ENCODE measurements at regions not wholly inside any gene's neighbourhood (a gene's known extent, or its start where the extent isn't known, plus 50 kb on each side); places are given as distances from the start of the nearest gene placed in this dataset.

DNA sequence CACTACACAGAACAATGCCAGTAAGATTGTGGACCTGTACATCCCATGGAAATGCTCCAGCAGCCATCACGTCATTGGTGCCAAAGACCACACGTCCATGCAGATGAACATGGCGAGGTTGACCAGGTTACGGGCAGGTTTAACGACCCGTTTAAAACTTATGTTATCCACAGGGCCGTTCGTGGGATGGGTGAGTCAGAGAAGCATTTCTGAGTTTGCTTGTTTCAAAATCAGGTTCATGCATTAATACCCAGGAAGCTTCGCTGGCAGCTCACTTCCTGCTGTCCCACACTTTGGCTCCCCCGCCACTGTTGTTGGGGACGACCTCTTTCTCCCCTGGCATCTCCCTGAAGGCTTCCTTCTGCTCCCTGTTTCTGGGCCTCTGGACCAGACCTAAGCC lies 194.1 kb downstream of the USP12 start:
- no peaks in the 10 kb centered on the region for H3K36me3 ChIP-seq (ENCODE audit: control insufficient read depth, insufficient read depth, low read length)
- no peak overlapping the region for H3K27ac ChIP-seq (ENCODE audit: low read length)
- WGBS (ENCODE audit: insufficient coverage, low lambda C conversion rate): no CpG with 5 or more reads among the region's 11 CpGs
- no peak overlapping the region for H3K4me3 ChIP-seq (ENCODE audit: low read length)
- H3K4me1 ChIP-seq (ENCODE audit: control insufficient read depth, insufficient read depth, low read length): peaks cover 46% of the 10 kb centered on the region
- H3K9me3 ChIP-seq (ENCODE audit: control insufficient read depth, low read depth, low read length): peaks cover 3% of the 10 kb centered on the region
- DNase-seq: no peak
- no peaks in the 10 kb centered on the region for H3K27me3 ChIP-seq (ENCODE audit: control insufficient read depth, insufficient read depth, low read length)

DNA sequence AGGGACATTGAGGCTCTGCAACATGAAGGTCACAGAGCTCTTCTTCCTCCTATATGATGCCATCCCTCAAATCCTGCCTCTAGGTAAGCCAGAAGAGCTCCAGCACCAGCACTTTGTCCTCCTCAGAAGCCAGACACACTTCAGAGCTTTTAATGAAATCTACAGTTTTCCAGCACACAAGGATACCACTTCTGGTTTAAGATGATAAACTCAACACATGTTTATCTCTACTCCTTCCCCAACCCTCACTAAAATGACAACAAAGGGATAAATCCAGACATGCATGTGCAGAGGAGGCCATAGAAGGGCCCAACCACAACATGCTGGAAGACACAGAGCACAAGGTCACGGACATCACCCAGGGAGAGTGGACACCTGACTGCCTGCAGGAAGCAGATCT lies 195.3 kb downstream of the USP12 start:
- WGBS (ENCODE audit: insufficient coverage, low lambda C conversion rate): no CpG with 5 or more reads among the region's 1 CpG
- peak in 1 of 2 donors; percentile 15 for DNase-seq
- no peak overlapping the region for H3K27ac ChIP-seq (ENCODE audit: low read length)
- H3K36me3 ChIP-seq (ENCODE audit: control insufficient read depth, insufficient read depth, low read length): no peaks in the 10 kb centered on the region
- H3K4me3 ChIP-seq (ENCODE audit: low read length): no peak overlapping the region
- peaks cover 52% of the 10 kb centered on the region for H3K4me1 ChIP-seq (ENCODE audit: control insufficient read depth, insufficient read depth, low read length)
- no peaks in the 10 kb centered on the region for H3K27me3 ChIP-seq (ENCODE audit: control insufficient read depth, insufficient read depth, low read length)
- no peaks in the 10 kb centered on the region for H3K9me3 ChIP-seq (ENCODE audit: control insufficient read depth, low read depth, low read length)

DNA sequence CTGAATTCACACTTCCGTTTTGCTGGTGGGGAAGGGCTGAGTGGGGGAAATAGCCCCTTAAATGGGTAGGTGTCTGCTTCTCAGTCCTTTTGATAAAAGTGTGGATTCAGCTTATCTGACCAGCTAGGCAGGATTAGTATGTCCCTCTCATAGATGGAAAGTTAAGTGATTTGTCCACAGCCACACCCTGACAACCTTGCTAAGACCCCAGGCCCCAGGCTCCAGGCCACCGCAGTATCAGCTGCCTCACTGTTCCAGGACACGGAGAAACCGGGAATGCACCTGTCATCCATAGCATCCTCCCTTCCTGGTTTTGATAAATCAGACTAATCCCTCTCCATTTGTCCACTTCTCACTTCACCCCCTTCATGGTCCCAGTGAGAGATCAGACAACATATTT lies 197.7 kb downstream of the USP12 start:
- peaks cover 57% of the 10 kb centered on the region for H3K4me1 ChIP-seq (ENCODE audit: control insufficient read depth, insufficient read depth, low read length)
- no peak for DNase-seq

DNA sequence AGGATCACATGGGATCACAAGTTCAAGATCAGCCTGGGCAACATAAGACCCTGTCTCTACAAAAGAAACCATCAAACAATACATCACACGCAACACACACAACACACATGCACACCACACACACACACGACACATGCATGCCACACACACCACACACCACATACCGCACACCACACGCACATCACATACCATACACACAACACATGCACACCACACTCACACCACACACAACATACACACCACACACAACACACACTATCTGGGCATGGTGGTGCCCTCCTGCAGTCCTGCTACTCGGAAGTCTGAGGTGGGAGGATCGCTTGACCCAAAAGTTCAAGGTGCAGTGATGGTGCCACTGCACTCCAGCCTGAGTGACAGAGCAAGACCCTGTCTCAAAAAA lies 198.3 kb downstream of the USP12 start:
- no peaks in the 10 kb centered on the region for H3K36me3 ChIP-seq (ENCODE audit: control insufficient read depth, insufficient read depth, low read length)
- H3K27me3 ChIP-seq (ENCODE audit: control insufficient read depth, insufficient read depth, low read length): no peaks in the 10 kb centered on the region
- H3K4me1 ChIP-seq (ENCODE audit: control insufficient read depth, insufficient read depth, low read length): peaks cover 57% of the 10 kb centered on the region
- no peaks in the 10 kb centered on the region for H3K9me3 ChIP-seq (ENCODE audit: control insufficient read depth, low read depth, low read length)
- H3K4me3 ChIP-seq (ENCODE audit: low read length): no peak overlapping the region
- H3K27ac ChIP-seq (ENCODE audit: low read length): no peak overlapping the region
- WGBS (ENCODE audit: insufficient coverage, low lambda C conversion rate): 100% methylated on average over 1 of the region's 6 CpGs
- DNase-seq: peak in 1 of 2 donors; percentile 7

More for the DNA sequence above, 197.7 kb downstream of the USP12 start:
- H3K27ac ChIP-seq (ENCODE audit: low read length): no peak overlapping the region
- no peak overlapping the region for H3K4me3 ChIP-seq (ENCODE audit: low read length)
- H3K27me3 ChIP-seq (ENCODE audit: control insufficient read depth, insufficient read depth, low read length): no peaks in the 10 kb centered on the region
- no CpG with 5 or more reads among the region's 4 CpGs for WGBS (ENCODE audit: insufficient coverage, low lambda C conversion rate)
- H3K9me3 ChIP-seq (ENCODE audit: control insufficient read depth, low read depth, low read length): no peaks in the 10 kb centered on the region
- no peaks in the 10 kb centered on the region for H3K36me3 ChIP-seq (ENCODE audit: control insufficient read depth, insufficient read depth, low read length)

DNA sequence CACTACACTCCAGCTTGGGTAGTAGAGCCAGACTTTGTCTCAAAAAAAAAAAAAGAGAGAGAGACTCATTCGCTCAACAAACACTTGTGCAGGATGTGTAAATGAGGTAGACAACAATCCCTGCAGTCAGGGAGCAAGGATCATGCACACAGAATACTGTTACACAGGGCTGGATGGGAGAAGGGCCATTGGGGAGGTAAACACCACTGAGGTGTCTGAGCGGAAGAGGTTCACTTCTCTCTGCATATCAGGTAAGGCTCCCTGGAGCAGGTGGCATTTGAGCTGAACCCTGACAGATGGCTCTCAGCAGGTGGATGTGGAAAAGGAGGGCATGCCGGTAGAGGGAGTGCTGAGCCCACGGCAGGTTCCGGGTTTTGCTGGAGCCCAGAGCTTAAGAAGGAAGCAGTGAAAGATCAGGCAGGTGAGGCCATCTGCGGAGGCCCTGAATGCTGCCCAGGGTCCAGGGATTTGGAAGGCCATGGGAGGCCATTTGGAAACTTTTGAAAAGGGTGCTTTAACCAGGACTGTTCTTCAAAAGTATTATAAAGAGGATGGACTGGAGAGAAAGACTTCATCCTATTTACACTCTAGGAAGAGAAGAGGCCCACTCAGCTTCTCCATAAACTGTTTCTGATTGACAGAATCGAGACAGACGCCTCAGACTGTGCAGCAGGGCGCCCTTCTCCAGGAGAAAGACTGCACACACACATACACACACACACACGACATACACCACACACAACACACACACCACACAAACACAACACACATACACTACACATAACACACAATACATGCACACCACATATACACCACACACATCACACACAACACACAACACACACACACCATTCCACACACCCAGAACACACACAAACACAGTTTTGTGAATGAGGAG lies 199.4 kb downstream of the USP12 start:
- Histone ChIP-seq H3K4me3 (ENCODE audit: low read length) (no peak overlapping the region), H3K4me1 (ENCODE audit: control insufficient read depth, insufficient read depth, low read length) (peaks cover 58% of the 10 kb centered on the region), H3K9me3 (ENCODE audit: control insufficient read depth, low read depth, low read length) (no peaks in the 10 kb centered on the region), H3K36me3 (ENCODE audit: control insufficient read depth, insufficient read depth, low read length) (no peaks in the 10 kb centered on the region), H3K27ac (ENCODE audit: low read length) (peak overlapping the region; percentile 62), H3K27me3 (ENCODE audit: control insufficient read depth, insufficient read depth, low read length) (no peaks in the 10 kb centered on the region)
- WGBS (ENCODE audit: insufficient coverage, low lambda C conversion rate): no CpG with 5 or more reads among the region's 10 CpGs
- peak; percentile 74 to 87 for DNase-seq

DNA sequence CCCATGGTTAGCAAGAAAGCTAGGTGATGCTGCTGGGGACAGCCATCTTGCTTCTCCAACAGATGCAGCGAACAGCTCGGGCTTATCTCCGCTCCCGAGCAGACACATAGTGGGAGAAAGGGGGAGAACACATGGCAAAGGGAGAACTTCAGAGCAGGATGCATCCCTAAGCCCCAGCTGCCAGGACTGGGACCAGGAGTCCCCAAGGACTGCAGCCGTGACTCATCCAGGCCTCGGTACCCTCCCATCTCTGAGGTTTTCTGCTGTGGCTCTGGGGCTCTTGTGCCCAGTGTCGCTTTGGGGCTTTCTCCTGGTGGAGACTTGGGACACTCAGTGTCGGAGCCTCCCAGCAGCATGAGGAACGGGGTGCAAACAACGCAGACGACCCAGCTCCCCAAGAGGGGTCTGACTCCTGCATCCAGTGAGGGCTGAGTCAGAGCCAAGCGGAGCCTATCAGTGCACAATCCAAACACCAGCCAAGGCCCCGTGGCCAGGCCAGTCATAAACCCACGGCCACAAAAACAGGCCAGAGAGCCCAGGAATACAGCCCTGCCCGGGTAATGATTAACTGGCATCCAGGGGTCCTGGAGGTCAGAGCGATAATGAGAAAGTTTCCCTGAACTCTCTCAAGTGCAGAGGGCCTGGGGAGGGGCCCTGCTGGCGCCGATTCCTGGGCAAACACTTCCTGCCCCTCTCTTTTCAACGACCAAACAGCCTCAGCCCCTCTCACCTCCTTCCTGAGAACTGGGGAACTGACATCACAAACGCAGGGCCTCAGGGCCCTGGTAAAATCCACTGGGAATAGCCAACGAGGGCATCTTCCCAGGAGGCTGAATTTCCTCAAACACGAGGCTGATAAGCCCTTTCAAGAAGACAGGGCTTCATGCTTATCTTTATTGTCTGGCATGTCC lies 202.9 kb downstream of the USP12 start:
- peaks cover 86% of the 10 kb centered on the region for H3K4me1 ChIP-seq (ENCODE audit: control insufficient read depth, insufficient read depth, low read length)
- no CpG with 5 or more reads among the region's 22 CpGs for WGBS (ENCODE audit: insufficient coverage, low lambda C conversion rate)
- H3K27ac ChIP-seq (ENCODE audit: low read length): peak overlapping the region; percentile 89
- H3K36me3 ChIP-seq (ENCODE audit: control insufficient read depth, insufficient read depth, low read length): no peaks in the 10 kb centered on the region
- DNase-seq: peak; percentile 90 to 96
- H3K27me3 ChIP-seq (ENCODE audit: control insufficient read depth, insufficient read depth, low read length): no peaks in the 10 kb centered on the region
- H3K4me3 ChIP-seq (ENCODE audit: low read length): no peak overlapping the region
- no peaks in the 10 kb centered on the region for H3K9me3 ChIP-seq (ENCODE audit: control insufficient read depth, low read depth, low read length)

DNA sequence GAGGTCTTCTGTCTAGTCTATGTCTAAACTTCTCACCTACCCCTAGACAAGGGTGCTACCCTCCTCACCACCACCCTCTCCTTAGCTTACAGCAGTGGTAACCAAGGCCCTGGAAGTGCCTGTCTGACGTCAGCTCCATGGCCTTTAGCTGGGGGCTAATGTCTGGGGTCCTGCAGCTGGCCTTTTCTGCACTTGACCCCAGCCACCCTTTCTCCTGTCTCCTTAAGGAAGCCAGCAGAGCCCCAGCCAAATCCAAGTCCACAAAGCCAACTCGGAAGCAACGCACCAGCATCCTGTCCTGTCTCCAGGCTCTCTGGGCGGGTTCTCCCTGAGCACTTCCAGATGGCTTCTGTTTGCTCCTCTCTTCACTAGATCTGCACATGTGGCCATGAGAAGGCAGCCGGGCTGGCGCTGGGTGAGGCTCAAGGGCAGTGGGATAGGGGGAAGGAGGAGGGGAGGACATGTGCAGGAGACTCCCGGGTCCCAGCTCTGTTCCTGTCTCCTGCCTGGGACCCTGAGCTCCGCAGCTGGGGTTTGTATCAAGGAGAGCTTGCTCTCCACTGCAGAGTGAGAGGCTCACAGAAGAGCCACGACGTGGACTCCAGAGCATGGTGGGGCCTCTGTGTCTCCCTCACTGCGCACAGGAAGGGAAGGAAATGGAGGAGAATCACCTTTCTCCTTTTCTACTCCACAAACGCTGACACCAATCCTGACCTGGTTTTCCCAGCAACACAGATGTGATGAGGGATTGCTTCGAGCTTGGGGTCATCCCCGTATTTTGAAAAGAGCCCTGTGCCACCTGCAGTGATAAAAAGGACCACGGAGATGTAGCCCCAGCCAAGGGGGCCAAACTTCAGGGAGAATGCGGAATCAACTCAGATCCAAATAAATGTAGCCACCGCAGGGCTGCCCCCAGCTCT lies 204.2 kb downstream of the USP12 start:
- Histone ChIP-seq H3K9me3 (ENCODE audit: control insufficient read depth, low read depth, low read length) (no peaks in the 10 kb centered on the region), H3K4me1 (ENCODE audit: control insufficient read depth, insufficient read depth, low read length) (peaks cover 97% of the 10 kb centered on the region), H3K36me3 (ENCODE audit: control insufficient read depth, insufficient read depth, low read length) (no peaks in the 10 kb centered on the region), H3K27me3 (ENCODE audit: control insufficient read depth, insufficient read depth, low read length) (no peaks in the 10 kb centered on the region), H3K4me3 (ENCODE audit: low read length) (no peak overlapping the region), H3K27ac (ENCODE audit: low read length) (peak overlapping the region; percentile 89)
- peak in 1 of 2 donors; percentile 54 for DNase-seq
- WGBS (ENCODE audit: insufficient coverage, low lambda C conversion rate): no CpG with 5 or more reads among the region's 17 CpGs

DNA sequence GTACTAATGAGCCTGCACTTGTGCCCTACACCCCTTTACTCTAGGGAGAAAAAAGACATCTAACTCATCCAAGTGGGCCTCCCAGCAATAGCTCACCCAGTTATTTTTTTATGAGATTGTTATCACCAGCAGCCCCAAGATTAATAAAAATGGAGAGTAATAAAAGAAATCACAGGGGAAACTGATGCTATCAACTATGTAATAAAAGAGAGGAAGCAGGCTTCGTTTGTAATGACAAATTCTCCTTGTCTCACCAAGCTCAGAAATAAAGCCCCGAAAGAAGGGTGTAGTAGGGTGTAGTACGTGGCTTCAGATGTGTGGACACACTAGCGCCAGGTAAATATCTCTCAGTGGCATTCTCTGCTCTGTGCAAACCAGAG lies 204.9 kb downstream of the USP12 start:
- Histone ChIP-seq H3K9me3 (ENCODE audit: control insufficient read depth, low read depth, low read length) (no peaks in the 10 kb centered on the region), H3K4me3 (ENCODE audit: low read length) (no peak overlapping the region), H3K36me3 (ENCODE audit: control insufficient read depth, insufficient read depth, low read length) (no peaks in the 10 kb centered on the region), H3K4me1 (ENCODE audit: control insufficient read depth, insufficient read depth, low read length) (peaks cover 98% of the 10 kb centered on the region), H3K27me3 (ENCODE audit: control insufficient read depth, insufficient read depth, low read length) (no peaks in the 10 kb centered on the region), H3K27ac (ENCODE audit: low read length) (peak overlapping the region; percentile 89)
- WGBS (ENCODE audit: insufficient coverage, low lambda C conversion rate): no CpG with 5 or more reads among the region's 4 CpGs
- DNase-seq: no peak

DNA sequence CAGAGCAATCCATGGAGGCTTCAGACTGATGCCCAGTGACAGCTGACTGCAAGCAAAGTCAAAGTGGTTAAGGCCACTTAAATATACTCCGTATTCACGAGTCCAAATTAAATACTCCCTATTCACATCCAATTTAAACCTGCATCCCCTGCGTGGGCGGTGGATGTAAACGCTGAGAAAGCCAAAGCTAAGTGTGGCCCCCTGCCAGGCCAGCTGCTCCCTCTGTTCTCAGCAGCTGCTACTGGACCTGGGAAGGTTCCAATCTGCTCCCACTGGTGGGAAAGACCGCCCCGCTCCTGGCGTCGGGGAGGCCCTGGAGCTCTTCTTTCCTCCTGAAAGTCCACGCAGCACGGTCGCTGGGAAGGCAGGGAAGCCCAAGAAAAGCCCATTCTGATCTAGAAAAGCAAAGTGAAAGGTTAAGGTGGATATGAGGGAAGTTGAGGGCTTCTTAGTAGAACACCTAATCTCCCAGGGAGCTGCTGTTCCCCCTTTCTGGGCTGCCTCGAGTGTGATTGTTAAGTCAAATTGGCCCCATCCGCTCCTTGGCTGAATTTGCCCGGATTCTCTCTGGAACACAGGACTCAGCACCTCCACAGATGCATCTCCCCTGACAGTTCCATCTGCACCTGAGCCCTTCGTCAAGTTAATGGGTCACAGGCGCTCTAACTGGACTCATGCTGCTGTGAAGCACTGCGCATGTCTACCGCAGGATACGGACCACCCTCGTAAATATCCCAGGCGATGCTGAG lies 205.5 kb downstream of the USP12 start:
- Histone ChIP-seq H3K36me3 (ENCODE audit: control insufficient read depth, insufficient read depth, low read length) (no peaks in the 10 kb centered on the region), H3K4me1 (ENCODE audit: control insufficient read depth, insufficient read depth, low read length) (peaks cover 99% of the 10 kb centered on the region), H3K27ac (ENCODE audit: low read length) (no peak overlapping the region), H3K9me3 (ENCODE audit: control insufficient read depth, low read depth, low read length) (no peaks in the 10 kb centered on the region), H3K4me3 (ENCODE audit: low read length) (no peak overlapping the region), H3K27me3 (ENCODE audit: control insufficient read depth, insufficient read depth, low read length) (no peaks in the 10 kb centered on the region)
- WGBS (ENCODE audit: insufficient coverage, low lambda C conversion rate): 60% methylated on average over 1 of the region's 22 CpGs
- DNase-seq: peak in 1 of 2 donors; percentile 35

Data from large intestine (tissue), 3 donors.